NCI-H146 (cell line): ENCODE measurements at regions not wholly inside any gene's neighbourhood (a gene's known extent, or its start where the extent isn't known, plus 50 kb on each side); places are given as distances from the start of the nearest gene placed in this dataset.
"Not testable (repeated sequence)": the region's sequence is repeated elsewhere in the genome, so short reads cannot be mapped to it uniquely, and the experiment has no call there.

Experiments used
- DNase-seq: peaks from one replicate; lab custom pipeline; 2025; lab: John Stamatoyannopoulos, UW

- DNase-seq: no peak
Measured at GRCh38 chr6:114934079-114934478, 591.3 kb upstream of the HS3ST5 start.

- DNase-seq: not testable (repeated sequence)
Measured at GRCh38 chr6:114928731-114929130, 585.9 kb upstream of the HS3ST5 start.

- no peak for DNase-seq
Measured at GRCh38 chr6:114906096-114906495, 563.3 kb upstream of the HS3ST5 start.

GRCh38 chr6:114897536-114897935 is 554.7 kb upstream of the HS3ST5 start:
- DNase-seq: no peak

GRCh38 chr6:114892211-114892610 is 549.4 kb upstream of the HS3ST5 start:
- DNase-seq: no peak

GRCh38 chr6:114888241-114888640 is 545.4 kb upstream of the HS3ST5 start:
- DNase-seq: no peak

- no peak for DNase-seq
Measured at GRCh38 chr6:114886670-114887436, 544.0 kb upstream of the HS3ST5 start.

GRCh38 chr6:114879693-114880092 is 536.9 kb upstream of the HS3ST5 start:
- DNase-seq: no peak

- DNase-seq: no peak
Measured at GRCh38 chr6:114878091-114878490, 535.3 kb upstream of the HS3ST5 start.

- no peak for DNase-seq
Measured at GRCh38 chr6:114874410-114874809, 531.6 kb upstream of the HS3ST5 start.

- DNase-seq: not testable (repeated sequence)
Measured at GRCh38 chr6:114865506-114865905, 522.7 kb upstream of the HS3ST5 start.

GRCh38 chr6:114863610-114864009 is 520.8 kb upstream of the HS3ST5 start:
- DNase-seq: no peak

GRCh38 chr6:114862819-114863218 is 520.0 kb upstream of the HS3ST5 start:
- DNase-seq: no peak

GRCh38 chr6:114862064-114862463 is 519.2 kb upstream of the HS3ST5 start:
- no peak for DNase-seq

GRCh38 chr6:114844359-114844758 is 501.5 kb upstream of the HS3ST5 start:
- no peak for DNase-seq

GRCh38 chr6:114839019-114839418 is 496.2 kb upstream of the HS3ST5 start:
- no peak for DNase-seq

GRCh38 chr6:114833211-114833610 is 490.4 kb upstream of the HS3ST5 start:
- no peak for DNase-seq

- DNase-seq: no peak
Measured at GRCh38 chr6:114830515-114830914, 487.7 kb upstream of the HS3ST5 start.

GRCh38 chr6:114827135-114827534 is 484.3 kb upstream of the HS3ST5 start:
- DNase-seq: no peak

- no peak for DNase-seq
Measured at GRCh38 chr6:114824409-114824808, 481.6 kb upstream of the HS3ST5 start.

GRCh38 chr6:114816678-114817077 is 473.9 kb upstream of the HS3ST5 start:
- no peak for DNase-seq

- DNase-seq: no peak
Measured at GRCh38 chr6:114810468-114810867, 467.6 kb upstream of the HS3ST5 start.

GRCh38 chr6:114805426-114805825 is 462.6 kb upstream of the HS3ST5 start:
- DNase-seq: not testable (repeated sequence)

- no peak for DNase-seq
Measured at GRCh38 chr6:114796576-114796975, 453.8 kb upstream of the HS3ST5 start.
